Calu3 (cell line): ENCODE measurements at regions not wholly inside any gene's neighbourhood (a gene's known extent, or its start where the extent isn't known, plus 50 kb on each side); places are given as distances from the start of the nearest gene placed in this dataset.

Experiments used
- BruUV-seq: library from RNA; stranded (reverse); fragments of 400-500 nt; replicated peaks from 2 replicates; lab custom pipeline; 2021; lab: Mats Ljungman, UMichigan
- CTCF ChIA-PET: fragments of 300-600 bp; sonication (Branson Sonifier 250); formaldehyde crosslinking; loops from one replicate; lab custom pipeline; 2022; ENCODE audit warnings: antibody characterized with exemption; lab: Charles Lee
- DNase-seq: peaks from one replicate; pipeline ENCODE4 v3.0.0; 2022
- H3K27ac Mint-ChIP-seq: one replicate; pipeline ENCODE4 v1.8.0; 2022; ENCODE audit warnings: mixed read lengths; ENCODE audit not compliant: unreplicated experiment
- H3K27me3 Mint-ChIP-seq: one replicate; pipeline ENCODE4 v1.8.0; 2022; ENCODE audit warnings: mixed read lengths; ENCODE audit not compliant: unreplicated experiment
- H3K36me3 Mint-ChIP-seq: one replicate; pipeline ENCODE4 v1.8.0; 2022; ENCODE audit warnings: mild to moderate bottlenecking, moderate library complexity, mixed read lengths; ENCODE audit not compliant: insufficient read depth, unreplicated experiment
- H3K4me1 Mint-ChIP-seq: one replicate; pipeline ENCODE4 v1.8.0; 2022; ENCODE audit warnings: mild to moderate bottlenecking, low read depth, mixed read lengths; ENCODE audit not compliant: unreplicated experiment
- H3K4me3 Mint-ChIP-seq: one replicate; pipeline ENCODE4 v1.8.0; 2022; ENCODE audit warnings: mild to moderate bottlenecking, low read depth, moderate library complexity, mixed read lengths; ENCODE audit not compliant: unreplicated experiment
- H3K9me3 Mint-ChIP-seq: one replicate; pipeline ENCODE4 v1.8.0; 2022; ENCODE audit warnings: low read depth, mixed read lengths; ENCODE audit not compliant: unreplicated experiment
- CTCF ChIP-seq: fragments of 200-600 bp; IDR thresholded peaks from one replicate; pipeline ENCODE4 v1.8.0; 2022; ENCODE audit warnings: antibody characterized with exemption; ENCODE audit not compliant: unreplicated experiment
- intact Hi-C: fragments of 100-400 bp; cut with micrococcal nuclease; formaldehyde crosslinking; loops from one replicate; pipeline ENCODE4 v1.10.0; 2022; ENCODE audit not compliant: unreplicated experiment

- TF ChIP-seq CTCF: no peak
- H3K4me3 Mint-ChIP-seq: no peak overlapping the region
- DNase-seq: no peak
- H3K27ac Mint-ChIP-seq: no peak overlapping the region
- H3K36me3 Mint-ChIP-seq: no peaks in the 10 kb centered on the region
- peaks cover 3% of the 10 kb centered on the region for H3K9me3 Mint-ChIP-seq
- CTCF ChIA-PET: no interaction called here
- H3K4me1 Mint-ChIP-seq: no peaks in the 10 kb centered on the region
- no TSS peak for BruUV-seq
- H3K27me3 Mint-ChIP-seq: no peaks in the 10 kb centered on the region
- intact Hi-C loops: no loop called here
Measured at GRCh38 chr4:127113844-127114362, 518.9 kb upstream of the INTU start.

DNA sequence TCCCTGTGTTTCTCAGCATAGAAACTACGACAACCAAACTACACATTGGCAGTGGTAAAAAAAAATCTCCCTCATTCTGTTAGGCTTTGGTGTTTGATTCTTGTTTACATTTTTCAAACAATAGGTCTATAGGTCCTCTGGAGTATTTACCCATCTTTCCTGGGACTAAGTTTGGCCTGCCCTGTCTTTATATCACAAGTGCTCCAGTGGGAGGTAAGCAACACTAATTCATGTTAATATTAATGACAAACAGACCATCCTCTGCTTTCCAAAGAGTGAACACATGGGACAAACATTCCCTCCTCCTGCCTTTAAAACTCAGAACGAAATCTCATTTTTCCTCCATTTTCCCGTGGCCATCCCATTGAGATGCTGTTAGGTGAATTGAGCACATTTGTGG, 514.1 kb upstream of the INTU start:
- no TSS peak for BruUV-seq
- no peaks in the 10 kb centered on the region for H3K4me1 Mint-ChIP-seq
- intact Hi-C loops: no loop called here
- H3K27ac Mint-ChIP-seq: no peak overlapping the region
- no peaks in the 10 kb centered on the region for H3K36me3 Mint-ChIP-seq
- DNase-seq: no peak
- no peak overlapping the region for H3K4me3 Mint-ChIP-seq
- H3K27me3 Mint-ChIP-seq: no peaks in the 10 kb centered on the region
- H3K9me3 Mint-ChIP-seq: peaks cover 4% of the 10 kb centered on the region
- TF ChIP-seq CTCF: no peak
- CTCF ChIA-PET: no interaction called here

- Mint-ChIP-seq H3K4me1 (no peaks in the 10 kb centered on the region), H3K27ac (no peak overlapping the region), H3K9me3 (peaks cover 4% of the 10 kb centered on the region), H3K36me3 (no peaks in the 10 kb centered on the region), H3K27me3 (no peaks in the 10 kb centered on the region), H3K4me3 (no peak overlapping the region)
- BruUV-seq: no TSS peak
- CTCF ChIA-PET: no interaction called here
- intact Hi-C loops: no loop called here
- no peak for TF ChIP-seq CTCF
- no peak for DNase-seq
Measured at GRCh38 chr4:127120441-127121090, 512.2 kb upstream of the INTU start.

GRCh38 chr4:127124919-127125318, 507.8 kb upstream of the INTU start:
- no peaks in the 10 kb centered on the region for H3K4me1 Mint-ChIP-seq
- TF ChIP-seq CTCF: no peak
- H3K27ac Mint-ChIP-seq: no peak overlapping the region
- no TSS peak for BruUV-seq
- no peaks in the 10 kb centered on the region for H3K36me3 Mint-ChIP-seq
- intact Hi-C loops: no loop called here
- peaks cover 4% of the 10 kb centered on the region for H3K9me3 Mint-ChIP-seq
- H3K27me3 Mint-ChIP-seq: no peaks in the 10 kb centered on the region
- no peak for DNase-seq
- CTCF ChIA-PET: interaction anchor here (0.7 kb wide), 1 partner anchor 497 kb away, joined by 3 read pairs; no protein-coding TSS in a partner anchor
- no peak overlapping the region for H3K4me3 Mint-ChIP-seq
